HCT116 (cell line): ENCODE measurements at regions not wholly inside any gene's neighbourhood (a gene's known extent, or its start where the extent isn't known, plus 50 kb on each side); places are given as distances from the start of the nearest gene placed in this dataset.
"Not testable (repeated sequence)": the region's sequence is repeated elsewhere in the genome, so short reads cannot be mapped to it uniquely, and the experiment has no call there.

Experiments
- ATAC-seq: fragments of 200-7000 bp; cut with Tn5 transposase; 2 replicates; pipeline ENCODE4 v1.9.1; 2020; ENCODE audit warnings: mild to moderate bottlenecking, moderate library complexity
- BruUV-seq: library from RNA; stranded (reverse); fragments of 400-500 nt; replicated peaks from 2 replicates; lab custom pipeline; 2021; lab: Mats Ljungman, UMichigan
- CTCF ChIA-PET: fragments of 300-600 bp; sonication (Branson Sonifier 250); formaldehyde crosslinking; loops from one replicate; lab custom pipeline; 2021; ENCODE audit warnings: antibody characterized with exemption; lab: Charles Lee
- POLR2A ChIA-PET: fragments of 300-600, 350-600 bp; sonication (Branson Sonifier 250); formaldehyde crosslinking; loops from one replicate; lab custom pipeline; 2021; ENCODE audit warnings: antibody characterized with exemption; lab: Charles Lee
- RAD21 ChIA-PET, 2 experiments: fragments of 300-600 bp; sonication (Branson Sonifier 250); formaldehyde crosslinking; loops; one replicate each; lab custom pipeline; 2023; ENCODE audit warnings: low total read pairs in 2 of 2; ENCODE audit not compliant: uncharacterized antibody in 2 of 2, unreplicated experiment in 2 of 2, low non-redundant PET in 1 of 2; lab: Charles Lee
- DNase-seq: peaks from one replicate; pipeline ENCODE4 v3.0.0-alpha.2; 2010; ENCODE audit warnings: low read depth, low spot score
- H2AFZ ChIP-seq: fragments of 200-600 bp; shearing (Covaris generic), sonication (generic); 2 replicates; pipeline ENCODE4 v1.6.1; 2017; ENCODE audit warnings: low read depth, mixed run types, mixed read lengths, antibody characterized with exemption, low read length; ENCODE audit not compliant: poor library complexity, severe bottlenecking
- H3K27ac ChIP-seq: 2 replicates; pipeline ENCODE4 v1.5.1; 2012; ENCODE audit warnings: low read depth, low read length
- H3K27me3 ChIP-seq: fragments of 200-600 bp; sonication (generic); 2 replicates; pipeline ENCODE4 v1.6.1; 2016; ENCODE audit warnings: mixed run types, low read length, mixed read lengths; ENCODE audit not compliant: insufficient read depth
- H3K36me3 ChIP-seq, 2 experiments: fragments of 200-500 bp in 1 of 2; fragments of 200-600 bp in 1 of 2; sonication (Bioruptor generic) in 1 of 2; sonication (generic) in 1 of 2; 2 replicates each; pipeline versions ENCODE4 v1.5.1 to v1.6.1; 2014 to 2016; ENCODE audit warnings: low read length in 2 of 2, inconsistent platforms in 1 of 2, mixed read lengths in 1 of 2, mixed run types in 1 of 2; ENCODE audit not compliant: insufficient read depth in 2 of 2, control insufficient read depth in 1 of 2
- H3K4me1 ChIP-seq, 2 experiments: fragments of 200-600 bp in 1 of 2; sonication (generic) in 1 of 2; 2 replicates each; pipeline versions ENCODE4 v1.5.1 to v1.6.1; 2012 to 2017; ENCODE audit warnings: low read length in 2 of 2, inconsistent platforms in 1 of 2, mild to moderate bottlenecking in 1 of 2, mixed read lengths in 1 of 2, mixed run types in 1 of 2, moderate library complexity in 1 of 2; ENCODE audit not compliant: insufficient read depth in 2 of 2, control insufficient read depth in 1 of 2
- H3K4me2 ChIP-seq: fragments of 200-600 bp; sonication (generic); 2 replicates; pipeline ENCODE4 v1.6.1; 2017; ENCODE audit warnings: mixed run types, low read length, mixed read lengths
- H3K4me3 ChIP-seq, 2 experiments: fragments of 200-600 bp in 1 of 2; sonication (generic) in 1 of 2; replicated peaks in 1 of 2; 2 replicates each; pipeline ENCODE4 v1.5.1; 2011 to 2016; ENCODE audit warnings: low read length in 2 of 2, control low read depth in 1 of 2, low read depth in 1 of 2, mild to moderate bottlenecking in 1 of 2, mixed read lengths in 1 of 2, mixed run types in 1 of 2
- H3K79me2 ChIP-seq: fragments of 200-600 bp; sonication (generic); 2 replicates; pipeline ENCODE4 v1.6.1; 2017; ENCODE audit warnings: mild to moderate bottlenecking, mixed run types, low read length, moderate library complexity, mixed read lengths; ENCODE audit not compliant: insufficient read depth
- H3K9ac ChIP-seq: fragments of 200-600 bp; sonication (generic); 2 replicates; pipeline ENCODE4 v1.6.1; 2016; ENCODE audit warnings: low read length, mixed read lengths
- H3K9me2 ChIP-seq: fragments of 200-600 bp; sonication (generic), shearing (Covaris generic); 2 replicates; pipeline ENCODE4 v1.6.1; 2017; ENCODE audit warnings: mixed run types, mild to moderate bottlenecking, moderate library complexity; ENCODE audit not compliant: insufficient read depth
- H3K9me3 ChIP-seq, 2 experiments: fragments of 200-500 bp in 1 of 2; fragments of 200-600 bp in 1 of 2; sonication (Bioruptor generic) in 1 of 2; sonication (generic) in 1 of 2; 2 replicates each; pipeline ENCODE4 v1.6.1; 2014 to 2017; ENCODE audit warnings: low read length in 2 of 2, mixed read lengths in 2 of 2, inconsistent platforms in 1 of 2, low read depth in 1 of 2, mild to moderate bottlenecking in 1 of 2, mixed run types in 1 of 2, moderate library complexity in 1 of 2; ENCODE audit not compliant: control insufficient read depth in 1 of 2, insufficient read depth in 1 of 2
- H4K20me1 ChIP-seq: fragments of 200-600 bp; sonication (generic), shearing (Covaris generic); 2 replicates; pipeline ENCODE4 v1.6.1; 2017; ENCODE audit warnings: mixed run types, mild to moderate bottlenecking, moderate library complexity; ENCODE audit not compliant: insufficient read depth
- ATF3 ChIP-seq: IDR thresholded peaks from 2 replicates; pipeline ENCODE4 v1.6.1; 2012
- CBX3 ChIP-seq: IDR thresholded peaks from 2 replicates; pipeline ENCODE4 v1.6.1; 2012; ENCODE audit warnings: low read depth
- CTCF ChIP-seq, 3 experiments: fragments of 200-600 bp in 1 of 3; sonication (generic) in 1 of 3; IDR thresholded peaks in 2 of 3; conservative IDR thresholded peaks in 1 of 3; 2 replicates each; pipeline ENCODE4 v1.5.1; 2012 to 2017; ENCODE audit warnings: low read depth in 2 of 3, low read length in 2 of 3, antibody characterized with exemption in 1 of 3, borderline replicate concordance in 1 of 3, control low read depth in 1 of 3, mild to moderate bottlenecking in 1 of 3, mixed read lengths in 1 of 3, mixed run types in 1 of 3, moderate library complexity in 1 of 3; ENCODE audit not compliant: insufficient read depth in 1 of 3
- EGR1 ChIP-seq: IDR thresholded peaks from 2 replicates; pipeline ENCODE4 v1.6.1; 2012; ENCODE audit warnings: low read depth
- POLR2A ChIP-seq: IDR thresholded peaks from 2 replicates; pipeline ENCODE4 v1.7.0; 2011; ENCODE audit warnings: borderline replicate concordance; ENCODE audit not compliant: insufficient read depth, insufficient read length; ENCODE audit errors: extremely low read depth
- SIN3A ChIP-seq: IDR thresholded peaks from 2 replicates; pipeline ENCODE4 v1.6.1; 2012; ENCODE audit warnings: low read depth
- SRF ChIP-seq: IDR thresholded peaks from 2 replicates; pipeline ENCODE4 v1.6.1; 2012; ENCODE audit warnings: low read depth
- TCF7L2 ChIP-seq: IDR thresholded peaks from 2 replicates; pipeline ENCODE4 v1.7.0; 2011; ENCODE audit warnings: borderline replicate concordance, inconsistent platforms; ENCODE audit not compliant: insufficient read depth, insufficient read length; ENCODE audit errors: extremely low read depth
- YY1 ChIP-seq: IDR thresholded peaks from 2 replicates; pipeline ENCODE4 v1.6.1; 2011; ENCODE audit warnings: low read length, low read depth, moderate library complexity, mild to moderate bottlenecking; ENCODE audit not compliant: insufficient replicate concordance; ENCODE audit errors: extremely low read depth
- ZBTB33 ChIP-seq: IDR thresholded peaks from 2 replicates; pipeline ENCODE4 v1.6.1; 2011; ENCODE audit warnings: mild to moderate bottlenecking, low read length, moderate library complexity; ENCODE audit not compliant: insufficient replicate concordance; ENCODE audit errors: extremely low read depth
- intact Hi-C: fragments of 100-400 bp; cut with micrococcal nuclease; formaldehyde crosslinking; loops from 2 replicates; pipeline ENCODE4 v1.10.0; 2022

- BruUV-seq, result no TSS peak
- POLR2A ChIA-PET, result no interaction called here
- no peak for ATAC-seq
Observed at GRCh38 chr2:16088035-16088801, 147.9 kb downstream of the MYCN start.

GRCh38 chr2:16086136-16086535 is 145.8 kb downstream of the MYCN start:
- H3K27ac ChIP-seq, CTCF ChIA-PET, H3K4me3 ChIP-seq, DNase-seq, H3K9me3 ChIP-seq, H3K4me1 ChIP-seq, POLR2A ChIA-PET, H3K36me3 ChIP-seq, H3K79me2 ChIP-seq, ATAC-seq, H3K9me2 ChIP-seq, H4K20me1 ChIP-seq, RAD21 ChIA-PET, intact Hi-C loops, H2AFZ ChIP-seq, H3K9ac ChIP-seq, BruUV-seq, H3K27me3 ChIP-seq, H3K4me2 ChIP-seq: not testable (repeated sequence)

More at GRCh38 chr2:16088035-16088801, 147.9 kb downstream of the MYCN start:
- Histone ChIP-seq H3K27me3 (no peaks in the 10 kb centered on the region), H3K4me1 (no peaks in the 10 kb centered on the region), H3K27ac (no peak overlapping the region), H3K9ac (no peak overlapping the region), H2AFZ (no peak overlapping the region), H3K4me3 (no peak overlapping the region), H4K20me1 (no peaks in the 10 kb centered on the region), H3K4me2 (no peak overlapping the region), H3K79me2 (no peaks in the 10 kb centered on the region), H3K36me3 (no peaks in the 10 kb centered on the region), H3K9me2 (no peaks in the 10 kb centered on the region), H3K9me3 (no peaks in the 10 kb centered on the region)
- no peak for DNase-seq
- ChIA-PET RAD21 (no interaction called here), CTCF (no interaction called here)
- intact Hi-C loops, result no loop called here
- TF ChIP-seq SIN3A (no peak), CTCF (IDR thresholded peaks at IDR 0.05 in 2 of 3, conservative IDR thresholded peaks at IDR 0.05 in 1 of 3; ENCODE audit: borderline replicate concordance in 1 of 3, insufficient read depth in 1 of 3, low read depth in 2 of 3, low read length in 2 of 3) (no peak), ZBTB33 (no peak), YY1 (no peak), SRF (no peak), ATF3 (no peak), CBX3 (no peak), TCF7L2 (no peak), EGR1 (no peak), POLR2A (no peak)
